Calu3 (cell line): ENCODE measurements at regions not wholly inside any gene's neighbourhood (a gene's known extent, or its start where the extent isn't known, plus 50 kb on each side); places are given as distances from the start of the nearest gene placed in this dataset.
"Not testable (repeated sequence)": the region's sequence is repeated elsewhere in the genome, so short reads cannot be mapped to it uniquely, and the experiment has no call there.

Experiments used
- BruUV-seq: library from RNA; stranded (reverse); fragments of 400-500 nt; replicated peaks from 2 replicates; lab custom pipeline; 2021; lab: Mats Ljungman, UMichigan
- CTCF ChIA-PET: fragments of 300-600 bp; sonication (Branson Sonifier 250); formaldehyde crosslinking; loops from one replicate; lab custom pipeline; 2022; ENCODE audit warnings: antibody characterized with exemption; lab: Charles Lee
- DNase-seq: peaks from one replicate; pipeline ENCODE4 v3.0.0; 2022
- H3K27ac Mint-ChIP-seq: one replicate; pipeline ENCODE4 v1.8.0; 2022; ENCODE audit warnings: mixed read lengths; ENCODE audit not compliant: unreplicated experiment
- H3K27me3 Mint-ChIP-seq: one replicate; pipeline ENCODE4 v1.8.0; 2022; ENCODE audit warnings: mixed read lengths; ENCODE audit not compliant: unreplicated experiment
- H3K36me3 Mint-ChIP-seq: one replicate; pipeline ENCODE4 v1.8.0; 2022; ENCODE audit warnings: mild to moderate bottlenecking, moderate library complexity, mixed read lengths; ENCODE audit not compliant: insufficient read depth, unreplicated experiment
- H3K4me1 Mint-ChIP-seq: one replicate; pipeline ENCODE4 v1.8.0; 2022; ENCODE audit warnings: mild to moderate bottlenecking, low read depth, mixed read lengths; ENCODE audit not compliant: unreplicated experiment
- H3K4me3 Mint-ChIP-seq: one replicate; pipeline ENCODE4 v1.8.0; 2022; ENCODE audit warnings: mild to moderate bottlenecking, low read depth, moderate library complexity, mixed read lengths; ENCODE audit not compliant: unreplicated experiment
- H3K9me3 Mint-ChIP-seq: one replicate; pipeline ENCODE4 v1.8.0; 2022; ENCODE audit warnings: low read depth, mixed read lengths; ENCODE audit not compliant: unreplicated experiment
- CTCF ChIP-seq: fragments of 200-600 bp; IDR thresholded peaks from one replicate; pipeline ENCODE4 v1.8.0; 2022; ENCODE audit warnings: antibody characterized with exemption; ENCODE audit not compliant: unreplicated experiment
- intact Hi-C: fragments of 100-400 bp; cut with micrococcal nuclease; formaldehyde crosslinking; loops from one replicate; pipeline ENCODE4 v1.10.0; 2022; ENCODE audit not compliant: unreplicated experiment

DNA sequence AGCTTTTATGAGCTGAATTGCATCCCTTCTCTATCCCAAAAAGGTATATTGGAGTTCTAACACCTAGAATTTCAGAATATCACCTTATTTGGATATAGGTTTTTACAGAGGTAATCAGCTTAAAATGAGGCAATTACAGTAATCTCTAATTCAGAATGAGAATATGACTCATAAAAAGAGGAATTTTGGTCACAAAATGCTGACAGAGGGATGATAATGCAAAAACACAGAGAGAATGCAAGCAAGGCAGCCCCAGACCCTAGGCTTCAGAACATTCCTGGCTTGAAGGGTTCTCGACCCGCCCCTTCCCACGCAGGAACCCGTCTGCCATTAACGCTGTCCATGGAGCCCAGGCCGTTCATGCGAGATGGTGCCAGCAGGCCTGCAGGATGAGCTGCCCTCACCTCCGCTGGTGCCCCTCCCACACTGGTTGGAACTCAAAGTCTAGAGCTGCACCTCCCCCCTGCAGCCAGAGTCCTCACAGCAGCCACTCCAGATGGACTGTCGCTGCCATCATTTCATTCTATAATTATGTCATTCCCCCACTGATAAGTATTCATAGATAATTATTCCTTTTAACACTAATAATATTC is 1173.4 kb upstream of the ACO1 start:
- H3K36me3 Mint-ChIP-seq = no peaks in the 10 kb centered on the region
- TF ChIP-seq CTCF = no peak
- DNase-seq = no peak
- CTCF ChIA-PET = interaction anchor here (0.6 kb wide), 1 partner anchor 28 kb away, joined by 4 read pairs; no protein-coding TSS in a partner anchor
- no peaks in the 10 kb centered on the region for H3K4me1 Mint-ChIP-seq
- no peaks in the 10 kb centered on the region for H3K27me3 Mint-ChIP-seq
- no peak overlapping the region for H3K4me3 Mint-ChIP-seq
- intact Hi-C loops = no loop called here
- H3K9me3 Mint-ChIP-seq = no peaks in the 10 kb centered on the region
- H3K27ac Mint-ChIP-seq = no peak overlapping the region
- no TSS peak for BruUV-seq

DNA sequence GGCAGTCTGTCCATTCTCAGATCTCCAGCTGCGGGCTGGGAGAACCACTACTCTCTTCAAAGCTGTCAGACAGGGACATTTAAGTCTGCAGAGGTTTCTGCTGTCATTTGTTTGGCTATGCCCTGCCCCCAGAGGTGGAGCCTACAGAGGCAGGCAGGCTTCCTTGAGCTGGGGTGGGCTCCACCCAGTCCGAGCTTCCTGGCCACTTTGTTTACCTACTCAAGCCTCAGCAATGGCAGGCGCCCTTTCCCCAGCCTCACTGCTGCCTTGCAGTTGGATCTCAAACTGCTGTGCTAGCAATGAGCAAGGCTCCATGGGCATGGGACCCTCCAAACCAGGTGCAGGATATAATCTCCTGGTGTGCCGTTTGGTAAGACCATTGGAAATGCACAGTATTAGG is 1154.5 kb upstream of the ACO1 start:
- intact Hi-C loops, H3K27me3 Mint-ChIP-seq, H3K4me3 Mint-ChIP-seq, H3K36me3 Mint-ChIP-seq, H3K27ac Mint-ChIP-seq, DNase-seq, H3K4me1 Mint-ChIP-seq, CTCF ChIA-PET, BruUV-seq: not testable (repeated sequence)
- peaks cover 11% of the 10 kb centered on the region for H3K9me3 Mint-ChIP-seq

- no TSS peak for BruUV-seq
- CTCF ChIA-PET = interaction anchor here (0.6 kb wide), 1 partner anchor 396 kb away, joined by 3 read pairs; no protein-coding TSS in a partner anchor
- no peak for DNase-seq
- Mint-ChIP-seq H3K27ac (no peak overlapping the region), H3K36me3 (no peaks in the 10 kb centered on the region), H3K4me1 (no peaks in the 10 kb centered on the region), H3K9me3 (peaks cover 8% of the 10 kb centered on the region), H3K4me3 (no peak overlapping the region), H3K27me3 (no peaks in the 10 kb centered on the region)
- intact Hi-C loops = no loop called here
- TF ChIP-seq CTCF = no peak
Observed at GRCh38 chr9:31232485-31232884, 1152.0 kb upstream of the ACO1 start.

DNA sequence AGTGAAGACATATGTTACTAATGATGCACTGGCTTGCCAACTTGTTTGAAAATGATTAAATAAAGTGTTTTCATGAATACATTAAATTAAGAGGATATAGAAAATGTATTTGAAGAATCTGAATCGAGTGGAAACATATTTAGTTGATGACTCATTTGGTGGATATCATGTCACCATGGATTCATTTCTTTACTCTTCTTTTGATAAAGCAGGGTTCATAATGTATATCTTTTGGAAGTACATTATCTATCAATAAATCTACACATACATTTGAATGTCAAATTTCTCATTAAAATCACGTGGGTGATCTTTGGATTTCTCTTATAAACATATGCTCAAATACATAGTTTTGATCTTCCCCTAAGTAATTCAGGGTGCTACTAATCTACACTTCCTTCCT is 1148.1 kb upstream of the ACO1 start:
- Mint-ChIP-seq H3K4me1 (no peaks in the 10 kb centered on the region), H3K27me3 (no peaks in the 10 kb centered on the region), H3K9me3 (no peaks in the 10 kb centered on the region), H3K4me3 (no peak overlapping the region), H3K27ac (no peak overlapping the region), H3K36me3 (no peaks in the 10 kb centered on the region)
- no peak for DNase-seq
- intact Hi-C loops = no loop called here
- BruUV-seq = no TSS peak
- CTCF ChIA-PET = no interaction called here
- no peak for TF ChIP-seq CTCF

DNA sequence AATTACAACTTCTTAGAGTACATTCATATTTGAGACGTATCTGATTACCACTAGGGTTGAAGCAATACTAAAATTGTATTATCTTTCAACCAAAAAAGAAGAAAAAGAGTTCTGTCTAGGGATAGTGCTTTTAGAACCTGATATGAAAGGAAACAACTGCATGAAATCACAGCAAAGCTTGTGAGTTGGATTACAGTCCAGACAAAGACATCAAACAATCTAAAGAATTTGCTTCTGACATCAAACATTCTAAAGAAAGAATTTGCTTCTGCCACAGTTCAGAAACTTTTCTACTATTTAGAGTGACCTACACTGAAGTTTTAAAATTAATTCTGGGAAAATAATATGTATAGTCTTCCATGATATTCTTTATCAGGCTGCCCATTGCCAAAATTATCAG is 1141.1 kb upstream of the ACO1 start:
- Mint-ChIP-seq H3K27ac (no peak overlapping the region), H3K36me3 (no peaks in the 10 kb centered on the region), H3K27me3 (no peaks in the 10 kb centered on the region), H3K4me3 (no peak overlapping the region), H3K9me3 (peaks cover 4% of the 10 kb centered on the region), H3K4me1 (no peaks in the 10 kb centered on the region)
- intact Hi-C loops = no loop called here
- no peak for TF ChIP-seq CTCF
- CTCF ChIA-PET = no interaction called here
- BruUV-seq = no TSS peak
- no peak for DNase-seq
